K562 (cell line): ENCODE measurements at regions not wholly inside any gene's neighbourhood (a gene's known extent, or its start where the extent isn't known, plus 50 kb on each side); places are given as distances from the start of the nearest gene placed in this dataset.

Experiments
- FOSL1 ChIP-seq: fragments of 200-800 bp; sonication (Bioruptor generic); conservative IDR thresholded peaks from 2 replicates; pipeline ENCODE4 v1.6.1; 2016; ENCODE audit warnings: missing genetic modification characterization, missing compliant biosample characterization
- HSF4 ChIP-seq: fragments of 250-450 bp; sonication (Bioruptor Pico); IDR thresholded peaks from 2 replicates; pipeline ENCODE4 v2.1.2; 2022; ENCODE audit warnings: mild to moderate bottlenecking, moderate library complexity, borderline replicate concordance
- MITF ChIP-seq: IDR thresholded peaks from 2 replicates; pipeline ENCODE4 v1.6.1; 2014; ENCODE audit warnings: antibody characterized with exemption
- RFX1 ChIP-seq: fragments of 450-650 bp; IDR thresholded peaks from 2 replicates; pipeline ENCODE4 v1.6.1; 2016; ENCODE audit warnings: mild to moderate bottlenecking, moderate library complexity
- RNF2 ChIP-seq: sonication (generic); IDR thresholded peaks from 2 replicates; pipeline ENCODE4 v1.6.1; 2016
- SIN3A ChIP-seq, 2 experiments: fragments of 150-350 bp in 1 of 2; IDR thresholded peaks; 2 replicates each; pipeline ENCODE4 v1.6.1; 2011 to 2016; ENCODE audit warnings: borderline replicate concordance in 2 of 2, low read depth in 2 of 2, low read length in 2 of 2, mild to moderate bottlenecking in 2 of 2, moderate library complexity in 2 of 2; ENCODE audit not compliant: control insufficient read depth in 1 of 2
- SRSF9 ChIP-seq: fragments of 200-400 bp; formaldehyde crosslinking; IDR thresholded peaks from 2 replicates; pipeline ENCODE4 v1.6.1; 2017; ENCODE audit warnings: low read depth, low read length, borderline replicate concordance
- TAF15 ChIP-seq: fragments of 200-400 bp; formaldehyde crosslinking; IDR thresholded peaks from 2 replicates; pipeline ENCODE4 v1.6.1; 2017; ENCODE audit warnings: mild to moderate bottlenecking, low read depth, low read length, moderate library complexity
- TBL1XR1 ChIP-seq, 2 experiments: IDR thresholded peaks; 2 replicates each; pipeline ENCODE4 v1.6.1; 2012; ENCODE audit warnings: improper control_type of control experiment in 2 of 2, low read length in 2 of 2, mild to moderate bottlenecking in 1 of 2
- XRCC5 ChIP-seq: fragments of 200-400 bp; formaldehyde crosslinking; IDR thresholded peaks from 2 replicates; pipeline ENCODE4 v1.6.1; 2017; ENCODE audit warnings: low read depth, mild to moderate bottlenecking, low read length
- ZBTB2 ChIP-seq: fragments of 450-650 bp; IDR thresholded peaks from 2 replicates; pipeline ENCODE4 v1.6.1; 2016; ENCODE audit warnings: antibody characterized with exemption
- ZNF232 ChIP-seq: sonication (generic); formaldehyde crosslinking; IDR thresholded peaks from 2 replicates; pipeline ENCODE4 v1.8.0; 2022; ENCODE audit warnings: mild to moderate bottlenecking, missing genetic modification reagents
- ZNF644 ChIP-seq: fragments of 200-800 bp; sonication (Bioruptor generic); IDR thresholded peaks from 2 replicates; pipeline ENCODE4 v1.6.1; 2016; ENCODE audit warnings: low read depth, missing genetic modification characterization, missing compliant biosample characterization
- TF ChIP-seq, protein P1 (sequence below): fragments of 250-450 bp; sonication (Bioruptor Pico); IDR thresholded peaks from 2 replicates; pipeline ENCODE4 v1.4.0; 2020; ENCODE audit warnings: mild to moderate bottlenecking, moderate library complexity
- TF ChIP-seq, protein P2 (sequence below): sonication (generic); formaldehyde crosslinking; IDR thresholded peaks from 2 replicates; pipeline ENCODE4 v1.8.0; 2022; ENCODE audit warnings: mild to moderate bottlenecking, missing genetic modification reagents
- TF ChIP-seq, protein P3 (sequence below): fragments of 250-450 bp; sonication (Bioruptor Pico); IDR thresholded peaks from 2 replicates; pipeline ENCODE4 v1.8.0; 2021; ENCODE audit warnings: moderate library complexity, mild to moderate bottlenecking, inconsistent platforms

DNA sequence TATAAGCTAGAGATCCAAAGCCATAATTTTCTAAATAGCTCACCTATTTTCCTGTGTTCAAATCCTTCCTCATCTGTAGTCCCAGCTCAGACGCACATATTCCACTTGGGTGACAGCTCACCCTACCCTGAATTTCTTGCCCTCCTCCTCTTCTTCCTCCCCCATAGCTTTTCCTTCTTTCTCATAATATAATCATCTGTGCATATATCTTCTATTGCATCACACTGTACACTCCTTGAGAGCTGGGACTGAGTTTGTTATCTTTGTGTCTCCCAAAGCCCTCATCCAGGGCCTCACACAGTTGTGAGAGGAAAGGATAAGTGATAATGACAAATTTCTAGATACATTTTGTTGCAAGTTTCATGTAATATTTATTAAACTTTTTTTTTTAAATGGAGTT, 55.9 kb upstream of the RTN4 start (continued):
- TF ChIP-seq TAF15 (no peak), FOSL1 (tag) (0 out of 2 replicates have a peak, but pooled peaks have one; percentile 31), MITF (no peak), RFX1 (no peak), ZNF232 (CRISPR knock-in tag) (no peak), XRCC5 (no peak), ZBTB2 (no peak), TBL1XR1 (IDR thresholded peaks at IDR 0.05; ENCODE audit: low read length in 2 of 2) (peak in 1 of 2 experiments; percentile 41; a peak in 1 of 4 replicates), RNF2 (no peak), SRSF9 (no peak), HSF4 (CRISPR knock-in tag) (no peak), ZNF644 (tag) (no peak), SIN3A (IDR thresholded peaks at IDR 0.05; ENCODE audit: borderline replicate concordance in 2 of 2, control insufficient read depth in 1 of 2, low read depth in 2 of 2, low read length in 2 of 2) (no peak)
- TF ChIP-seq, protein P1, sequence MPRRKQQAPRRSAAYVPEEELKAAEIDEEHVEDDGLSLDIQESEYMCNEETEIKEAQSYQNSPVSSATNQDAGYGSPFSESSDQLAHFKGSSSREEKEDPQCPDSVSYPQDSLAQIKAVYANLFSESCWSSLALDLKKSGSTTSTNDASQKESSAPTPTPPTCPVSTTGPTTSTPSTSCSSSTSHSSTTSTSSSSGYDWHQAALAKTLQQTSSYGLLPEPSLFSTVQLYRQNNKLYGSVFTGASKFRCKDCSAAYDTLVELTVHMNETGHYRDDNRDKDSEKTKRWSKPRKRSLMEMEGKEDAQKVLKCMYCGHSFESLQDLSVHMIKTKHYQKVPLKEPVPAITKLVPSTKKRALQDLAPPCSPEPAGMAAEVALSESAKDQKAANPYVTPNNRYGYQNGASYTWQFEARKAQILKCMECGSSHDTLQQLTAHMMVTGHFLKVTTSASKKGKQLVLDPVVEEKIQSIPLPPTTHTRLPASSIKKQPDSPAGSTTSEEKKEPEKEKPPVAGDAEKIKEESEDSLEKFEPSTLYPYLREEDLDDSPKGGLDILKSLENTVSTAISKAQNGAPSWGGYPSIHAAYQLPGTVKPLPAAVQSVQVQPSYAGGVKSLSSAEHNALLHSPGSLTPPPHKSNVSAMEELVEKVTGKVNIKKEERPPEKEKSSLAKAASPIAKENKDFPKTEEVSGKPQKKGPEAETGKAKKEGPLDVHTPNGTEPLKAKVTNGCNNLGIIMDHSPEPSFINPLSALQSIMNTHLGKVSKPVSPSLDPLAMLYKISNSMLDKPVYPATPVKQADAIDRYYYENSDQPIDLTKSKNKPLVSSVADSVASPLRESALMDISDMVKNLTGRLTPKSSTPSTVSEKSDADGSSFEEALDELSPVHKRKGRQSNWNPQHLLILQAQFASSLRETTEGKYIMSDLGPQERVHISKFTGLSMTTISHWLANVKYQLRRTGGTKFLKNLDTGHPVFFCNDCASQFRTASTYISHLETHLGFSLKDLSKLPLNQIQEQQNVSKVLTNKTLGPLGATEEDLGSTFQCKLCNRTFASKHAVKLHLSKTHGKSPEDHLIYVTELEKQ: no peak
- TF ChIP-seq, protein P2, sequence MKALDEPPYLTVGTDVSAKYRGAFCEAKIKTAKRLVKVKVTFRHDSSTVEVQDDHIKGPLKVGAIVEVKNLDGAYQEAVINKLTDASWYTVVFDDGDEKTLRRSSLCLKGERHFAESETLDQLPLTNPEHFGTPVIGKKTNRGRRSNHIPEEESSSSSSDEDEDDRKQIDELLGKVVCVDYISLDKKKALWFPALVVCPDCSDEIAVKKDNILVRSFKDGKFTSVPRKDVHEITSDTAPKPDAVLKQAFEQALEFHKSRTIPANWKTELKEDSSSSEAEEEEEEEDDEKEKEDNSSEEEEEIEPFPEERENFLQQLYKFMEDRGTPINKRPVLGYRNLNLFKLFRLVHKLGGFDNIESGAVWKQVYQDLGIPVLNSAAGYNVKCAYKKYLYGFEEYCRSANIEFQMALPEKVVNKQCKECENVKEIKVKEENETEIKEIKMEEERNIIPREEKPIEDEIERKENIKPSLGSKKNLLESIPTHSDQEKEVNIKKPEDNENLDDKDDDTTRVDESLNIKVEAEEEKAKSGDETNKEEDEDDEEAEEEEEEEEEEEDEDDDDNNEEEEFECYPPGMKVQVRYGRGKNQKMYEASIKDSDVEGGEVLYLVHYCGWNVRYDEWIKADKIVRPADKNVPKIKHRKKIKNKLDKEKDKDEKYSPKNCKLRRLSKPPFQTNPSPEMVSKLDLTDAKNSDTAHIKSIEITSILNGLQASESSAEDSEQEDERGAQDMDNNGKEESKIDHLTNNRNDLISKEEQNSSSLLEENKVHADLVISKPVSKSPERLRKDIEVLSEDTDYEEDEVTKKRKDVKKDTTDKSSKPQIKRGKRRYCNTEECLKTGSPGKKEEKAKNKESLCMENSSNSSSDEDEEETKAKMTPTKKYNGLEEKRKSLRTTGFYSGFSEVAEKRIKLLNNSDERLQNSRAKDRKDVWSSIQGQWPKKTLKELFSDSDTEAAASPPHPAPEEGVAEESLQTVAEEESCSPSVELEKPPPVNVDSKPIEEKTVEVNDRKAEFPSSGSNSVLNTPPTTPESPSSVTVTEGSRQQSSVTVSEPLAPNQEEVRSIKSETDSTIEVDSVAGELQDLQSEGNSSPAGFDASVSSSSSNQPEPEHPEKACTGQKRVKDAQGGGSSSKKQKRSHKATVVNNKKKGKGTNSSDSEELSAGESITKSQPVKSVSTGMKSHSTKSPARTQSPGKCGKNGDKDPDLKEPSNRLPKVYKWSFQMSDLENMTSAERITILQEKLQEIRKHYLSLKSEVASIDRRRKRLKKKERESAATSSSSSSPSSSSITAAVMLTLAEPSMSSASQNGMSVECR (CRISPR knock-in tag): no peak
- TF ChIP-seq, protein P3, sequence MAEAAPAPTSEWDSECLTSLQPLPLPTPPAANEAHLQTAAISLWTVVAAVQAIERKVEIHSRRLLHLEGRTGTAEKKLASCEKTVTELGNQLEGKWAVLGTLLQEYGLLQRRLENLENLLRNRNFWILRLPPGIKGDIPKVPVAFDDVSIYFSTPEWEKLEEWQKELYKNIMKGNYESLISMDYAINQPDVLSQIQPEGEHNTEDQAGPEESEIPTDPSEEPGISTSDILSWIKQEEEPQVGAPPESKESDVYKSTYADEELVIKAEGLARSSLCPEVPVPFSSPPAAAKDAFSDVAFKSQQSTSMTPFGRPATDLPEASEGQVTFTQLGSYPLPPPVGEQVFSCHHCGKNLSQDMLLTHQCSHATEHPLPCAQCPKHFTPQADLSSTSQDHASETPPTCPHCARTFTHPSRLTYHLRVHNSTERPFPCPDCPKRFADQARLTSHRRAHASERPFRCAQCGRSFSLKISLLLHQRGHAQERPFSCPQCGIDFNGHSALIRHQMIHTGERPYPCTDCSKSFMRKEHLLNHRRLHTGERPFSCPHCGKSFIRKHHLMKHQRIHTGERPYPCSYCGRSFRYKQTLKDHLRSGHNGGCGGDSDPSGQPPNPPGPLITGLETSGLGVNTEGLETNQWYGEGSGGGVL: no peak
